Liver (tissue), 8 donors: ENCODE measurements at regions not wholly inside any gene's neighbourhood (a gene's known extent, or its start where the extent isn't known, plus 50 kb on each side); places are given as distances from the start of the nearest gene placed in this dataset.

Source experiments
- DNase-seq: peaks from one replicate; pipeline ENCODE4 v3.0.0-alpha.2; 2017; ENCODE audit warnings: low spot score
- H3K27ac ChIP-seq, 2 donors: one replicate each; pipeline ENCODE4 v1.7.0; 2013; ENCODE audit warnings: inconsistent platforms in 2 of 2, low read length in 2 of 2, control low read depth in 1 of 2, low read depth in 1 of 2, mild to moderate bottlenecking in 1 of 2
- H3K27me3 ChIP-seq, 4 donors: one replicate each; pipeline versions ENCODE4 v1.6.1 to v1.7.0; 2013; ENCODE audit warnings: low read length in 3 of 4, inconsistent platforms in 1 of 4, mild to moderate bottlenecking in 1 of 4, moderate library complexity in 1 of 4; ENCODE audit not compliant: control insufficient read depth in 4 of 4, insufficient read depth in 4 of 4
- H3K36me3 ChIP-seq, 4 donors: one replicate each; pipeline versions ENCODE4 v1.6.1 to v1.7.0; 2013; ENCODE audit warnings: low read length in 3 of 4, mild to moderate bottlenecking in 3 of 4, low read depth in 1 of 4, moderate library complexity in 1 of 4; ENCODE audit not compliant: control insufficient read depth in 4 of 4, insufficient read depth in 3 of 4
- H3K4me1 ChIP-seq, 4 donors: one replicate each; pipeline versions ENCODE4 v1.6.1 to v1.7.0; 2013; ENCODE audit warnings: low read length in 3 of 4, mild to moderate bottlenecking in 3 of 4, moderate library complexity in 1 of 4; ENCODE audit not compliant: control insufficient read depth in 4 of 4, insufficient read depth in 4 of 4
- H3K4me3 ChIP-seq, 3 donors: one replicate each; pipeline versions ENCODE4 v1.6.1 to v1.7.0; 2013; ENCODE audit warnings: low read length in 3 of 3, control low read depth in 1 of 3, low read depth in 1 of 3, mild to moderate bottlenecking in 1 of 3
- H3K9ac ChIP-seq, 2 donors: one replicate each; pipeline ENCODE4 v1.7.0; 2013; ENCODE audit warnings: low read length in 2 of 2, mild to moderate bottlenecking in 2 of 2, moderate library complexity in 2 of 2, control low read depth in 1 of 2, low read depth in 1 of 2
- H3K9me3 ChIP-seq, 4 donors: one replicate each; pipeline versions ENCODE4 v1.6.1 to v1.7.0; 2013; ENCODE audit warnings: low read length in 3 of 4; ENCODE audit not compliant: control insufficient read depth in 4 of 4
- EGR1 ChIP-seq, 2 donors: IDR thresholded peaks; 2 replicates each; pipeline ENCODE4 v1.6.1; 2016 to 2018; ENCODE audit warnings: antibody characterized with exemption in 2 of 2, low read depth in 2 of 2
- FOXA1 ChIP-seq: IDR thresholded peaks from 2 replicates; pipeline ENCODE4 v1.6.1; 2016; ENCODE audit warnings: antibody characterized with exemption
- GABPA ChIP-seq, 2 donors: IDR thresholded peaks in 1 of 2; conservative IDR thresholded peaks in 1 of 2; 2 replicates each; pipeline ENCODE4 v1.6.1; 2016; ENCODE audit warnings: antibody characterized with exemption in 2 of 2, mild to moderate bottlenecking in 1 of 2, moderate library complexity in 1 of 2
- HNF4A ChIP-seq, 2 donors: conservative IDR thresholded peaks; 2 replicates each; pipeline ENCODE4 v1.6.1; 2016; ENCODE audit warnings: antibody characterized with exemption in 2 of 2, mild to moderate bottlenecking in 2 of 2
- HNF4G ChIP-seq: IDR thresholded peaks from 2 replicates; pipeline ENCODE4 v1.6.1; 2016; ENCODE audit warnings: antibody characterized with exemption
- JUND ChIP-seq, 2 donors: IDR thresholded peaks; 2 replicates each; pipeline ENCODE4 v1.6.1; 2016; ENCODE audit warnings: antibody characterized with exemption in 2 of 2
- NR2F2 ChIP-seq: IDR thresholded peaks from 2 replicates; pipeline ENCODE4 v1.6.1; 2016; ENCODE audit warnings: antibody characterized with exemption
- RAD21 ChIP-seq, 2 donors: IDR thresholded peaks; 2 replicates each; pipeline ENCODE4 v1.6.1; 2016; ENCODE audit warnings: antibody characterized with exemption in 2 of 2, mild to moderate bottlenecking in 2 of 2
- RXRA ChIP-seq, 2 donors: IDR thresholded peaks; 2 replicates each; pipeline ENCODE4 v1.6.1; 2017 to 2018; ENCODE audit warnings: antibody characterized with exemption in 2 of 2, mild to moderate bottlenecking in 1 of 2
- SP1 ChIP-seq: IDR thresholded peaks from 2 replicates; pipeline ENCODE4 v1.6.1; 2018; ENCODE audit warnings: antibody characterized with exemption, mild to moderate bottlenecking
- TAF1 ChIP-seq: conservative IDR thresholded peaks from 2 replicates; pipeline ENCODE4 v1.6.1; 2016; ENCODE audit warnings: antibody characterized with exemption, mild to moderate bottlenecking
- YY1 ChIP-seq: IDR thresholded peaks from 2 replicates; pipeline ENCODE4 v1.6.1; 2016; ENCODE audit warnings: antibody characterized with exemption, mild to moderate bottlenecking
- WGBS: extraction: QIAGEN DNeasy Blood & Tissue Kit; methylation state at CpG from one replicate; pipeline ENCODE4 v1.1.7; 2013; 5-methylcytosine and 5-hydroxymethylcytosine counted together
- TF ChIP-seq, protein P1 (sequence below): IDR thresholded peaks from 2 replicates; pipeline ENCODE4 v1.6.1; 2016; ENCODE audit warnings: antibody characterized with exemption
- TF ChIP-seq, protein P2 (sequence below): IDR thresholded peaks from 2 replicates; pipeline ENCODE4 v1.6.1; 2016; ENCODE audit warnings: antibody characterized with exemption
- TF ChIP-seq, protein P3 (sequence below): fragments of 150-350 bp; IDR thresholded peaks from 2 replicates; pipeline ENCODE4 v1.5.1; 2017; ENCODE audit warnings: improper control_type of control experiment, low read depth, low read length; ENCODE audit not compliant: missing input control
- TF ChIP-seq, protein P4 (sequence below): IDR thresholded peaks from 2 replicates; pipeline ENCODE4 v1.6.1; 2016; ENCODE audit warnings: antibody characterized with exemption
- TF ChIP-seq, protein P5 (sequence below): IDR thresholded peaks from 2 replicates; pipeline ENCODE4 v1.6.1; 2016; ENCODE audit warnings: antibody characterized with exemption, mild to moderate bottlenecking
- donor health status: healthy.
- donor health status: healthy.
- donor health status: healthy.
- donor health status: healthy.
- donor health status: healthy.

DNA sequence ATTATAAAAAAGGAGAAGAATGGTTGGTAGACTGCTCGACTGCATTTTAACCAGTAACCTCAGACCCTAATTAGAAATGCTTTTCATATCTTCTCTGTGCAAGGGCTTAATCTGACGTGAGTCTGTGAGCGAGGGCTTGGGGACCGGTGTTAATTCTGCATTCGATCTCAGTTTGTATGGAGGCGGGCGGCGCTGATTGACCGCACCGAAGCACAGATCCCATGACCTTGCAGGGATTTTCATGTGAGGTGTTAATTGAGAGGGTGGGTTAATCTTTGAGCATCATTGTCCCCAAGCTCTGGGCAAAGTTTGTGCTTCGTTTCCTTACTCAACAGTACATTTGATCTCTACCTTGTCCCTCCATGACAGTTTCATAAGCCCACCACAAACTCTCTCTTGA lies 250.9 kb downstream of the NR2F2 start:
- H3K36me3 ChIP-seq, result no peaks in the 10 kb centered on the region
- H3K4me1 ChIP-seq, result no peaks in the 10 kb centered on the region
- no peaks in the 10 kb centered on the region for H3K9me3 ChIP-seq
- TF ChIP-seq, protein P1, sequence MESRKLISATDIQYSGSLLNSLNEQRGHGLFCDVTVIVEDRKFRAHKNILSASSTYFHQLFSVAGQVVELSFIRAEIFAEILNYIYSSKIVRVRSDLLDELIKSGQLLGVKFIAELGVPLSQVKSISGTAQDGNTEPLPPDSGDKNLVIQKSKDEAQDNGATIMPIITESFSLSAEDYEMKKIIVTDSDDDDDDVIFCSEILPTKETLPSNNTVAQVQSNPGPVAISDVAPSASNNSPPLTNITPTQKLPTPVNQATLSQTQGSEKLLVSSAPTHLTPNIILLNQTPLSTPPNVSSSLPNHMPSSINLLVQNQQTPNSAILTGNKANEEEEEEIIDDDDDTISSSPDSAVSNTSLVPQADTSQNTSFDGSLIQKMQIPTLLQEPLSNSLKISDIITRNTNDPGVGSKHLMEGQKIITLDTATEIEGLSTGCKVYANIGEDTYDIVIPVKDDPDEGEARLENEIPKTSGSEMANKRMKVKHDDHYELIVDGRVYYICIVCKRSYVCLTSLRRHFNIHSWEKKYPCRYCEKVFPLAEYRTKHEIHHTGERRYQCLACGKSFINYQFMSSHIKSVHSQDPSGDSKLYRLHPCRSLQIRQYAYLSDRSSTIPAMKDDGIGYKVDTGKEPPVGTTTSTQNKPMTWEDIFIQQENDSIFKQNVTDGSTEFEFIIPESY, result no peak
- TF ChIP-seq HNF4G (no peak), FOXA1 (no peak), GABPA (IDR thresholded peaks at IDR 0.05 in 1 of 2, conservative IDR thresholded peaks at IDR 0.05 in 1 of 2) (no peak), HNF4A (conservative IDR thresholded peaks at IDR 0.05) (no peak), NR2F2 (no peak), EGR1 (IDR thresholded peaks at IDR 0.05; ENCODE audit: low read depth in 2 of 2) (no peak), JUND (IDR thresholded peaks at IDR 0.05) (no peak), SP1 (no peak), TAF1 (no peak), RAD21 (IDR thresholded peaks at IDR 0.05) (no peak), YY1 (no peak)
- TF ChIP-seq, protein P2, sequence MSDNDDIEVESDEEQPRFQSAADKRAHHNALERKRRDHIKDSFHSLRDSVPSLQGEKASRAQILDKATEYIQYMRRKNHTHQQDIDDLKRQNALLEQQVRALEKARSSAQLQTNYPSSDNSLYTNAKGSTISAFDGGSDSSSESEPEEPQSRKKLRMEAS, result no peak
- TF ChIP-seq, protein P3, sequence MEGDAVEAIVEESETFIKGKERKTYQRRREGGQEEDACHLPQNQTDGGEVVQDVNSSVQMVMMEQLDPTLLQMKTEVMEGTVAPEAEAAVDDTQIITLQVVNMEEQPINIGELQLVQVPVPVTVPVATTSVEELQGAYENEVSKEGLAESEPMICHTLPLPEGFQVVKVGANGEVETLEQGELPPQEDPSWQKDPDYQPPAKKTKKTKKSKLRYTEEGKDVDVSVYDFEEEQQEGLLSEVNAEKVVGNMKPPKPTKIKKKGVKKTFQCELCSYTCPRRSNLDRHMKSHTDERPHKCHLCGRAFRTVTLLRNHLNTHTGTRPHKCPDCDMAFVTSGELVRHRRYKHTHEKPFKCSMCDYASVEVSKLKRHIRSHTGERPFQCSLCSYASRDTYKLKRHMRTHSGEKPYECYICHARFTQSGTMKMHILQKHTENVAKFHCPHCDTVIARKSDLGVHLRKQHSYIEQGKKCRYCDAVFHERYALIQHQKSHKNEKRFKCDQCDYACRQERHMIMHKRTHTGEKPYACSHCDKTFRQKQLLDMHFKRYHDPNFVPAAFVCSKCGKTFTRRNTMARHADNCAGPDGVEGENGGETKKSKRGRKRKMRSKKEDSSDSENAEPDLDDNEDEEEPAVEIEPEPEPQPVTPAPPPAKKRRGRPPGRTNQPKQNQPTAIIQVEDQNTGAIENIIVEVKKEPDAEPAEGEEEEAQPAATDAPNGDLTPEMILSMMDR, result no peak
- TF ChIP-seq, protein P4, sequence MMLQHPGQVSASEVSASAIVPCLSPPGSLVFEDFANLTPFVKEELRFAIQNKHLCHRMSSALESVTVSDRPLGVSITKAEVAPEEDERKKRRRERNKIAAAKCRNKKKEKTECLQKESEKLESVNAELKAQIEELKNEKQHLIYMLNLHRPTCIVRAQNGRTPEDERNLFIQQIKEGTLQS, result no peak
- no peaks in the 10 kb centered on the region for H3K27me3 ChIP-seq
- H3K4me3 ChIP-seq, result no peak overlapping the region
- H3K27ac ChIP-seq, result no peak overlapping the region
- DNase-seq, result no peak
- 90% methylated on average over 11 of the region's 11 CpGs for WGBS
- H3K9ac ChIP-seq, result no peak overlapping the region

DNA sequence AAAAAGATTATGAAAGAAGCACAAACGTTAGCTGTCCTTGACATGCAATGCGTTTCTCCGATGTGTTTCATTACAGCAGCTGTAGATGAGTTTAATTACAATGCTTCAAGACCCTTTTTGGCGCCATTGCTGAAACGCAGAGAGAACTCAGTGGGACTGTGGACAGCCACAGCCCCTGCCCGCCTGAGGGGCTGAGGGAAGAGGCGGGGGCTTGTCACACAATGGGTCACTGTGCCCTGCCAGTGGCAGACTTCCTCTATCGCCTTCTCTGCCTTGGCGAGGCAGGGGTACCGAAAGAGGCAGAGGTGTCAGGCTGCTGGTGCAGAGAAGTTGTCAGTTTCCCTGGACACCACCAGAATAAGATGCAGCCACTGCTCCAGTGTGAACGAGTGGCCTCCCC lies 252.0 kb downstream of the NR2F2 start:
- WGBS, result 88% methylated on average over 11 of the region's 11 CpGs
- H3K9ac ChIP-seq, result no peak overlapping the region
- H3K36me3 ChIP-seq, result no peaks in the 10 kb centered on the region
- TF ChIP-seq, protein P1, result no peak
- no peak for TF ChIP-seq RXRA (IDR thresholded peaks at IDR 0.05)
- TF ChIP-seq RAD21 (IDR thresholded peaks at IDR 0.05), result no peak
- TF ChIP-seq NR2F2, result no peak
- TF ChIP-seq EGR1 (IDR thresholded peaks at IDR 0.05; ENCODE audit: low read depth in 2 of 2), result no peak
- TF ChIP-seq, protein P3, result no peak
- no peak for TF ChIP-seq TAF1
- TF ChIP-seq GABPA (IDR thresholded peaks at IDR 0.05 in 1 of 2, conservative IDR thresholded peaks at IDR 0.05 in 1 of 2), result no peak
- TF ChIP-seq, protein P2, result no peak
- no peak for TF ChIP-seq HNF4G
- TF ChIP-seq, protein P5, sequence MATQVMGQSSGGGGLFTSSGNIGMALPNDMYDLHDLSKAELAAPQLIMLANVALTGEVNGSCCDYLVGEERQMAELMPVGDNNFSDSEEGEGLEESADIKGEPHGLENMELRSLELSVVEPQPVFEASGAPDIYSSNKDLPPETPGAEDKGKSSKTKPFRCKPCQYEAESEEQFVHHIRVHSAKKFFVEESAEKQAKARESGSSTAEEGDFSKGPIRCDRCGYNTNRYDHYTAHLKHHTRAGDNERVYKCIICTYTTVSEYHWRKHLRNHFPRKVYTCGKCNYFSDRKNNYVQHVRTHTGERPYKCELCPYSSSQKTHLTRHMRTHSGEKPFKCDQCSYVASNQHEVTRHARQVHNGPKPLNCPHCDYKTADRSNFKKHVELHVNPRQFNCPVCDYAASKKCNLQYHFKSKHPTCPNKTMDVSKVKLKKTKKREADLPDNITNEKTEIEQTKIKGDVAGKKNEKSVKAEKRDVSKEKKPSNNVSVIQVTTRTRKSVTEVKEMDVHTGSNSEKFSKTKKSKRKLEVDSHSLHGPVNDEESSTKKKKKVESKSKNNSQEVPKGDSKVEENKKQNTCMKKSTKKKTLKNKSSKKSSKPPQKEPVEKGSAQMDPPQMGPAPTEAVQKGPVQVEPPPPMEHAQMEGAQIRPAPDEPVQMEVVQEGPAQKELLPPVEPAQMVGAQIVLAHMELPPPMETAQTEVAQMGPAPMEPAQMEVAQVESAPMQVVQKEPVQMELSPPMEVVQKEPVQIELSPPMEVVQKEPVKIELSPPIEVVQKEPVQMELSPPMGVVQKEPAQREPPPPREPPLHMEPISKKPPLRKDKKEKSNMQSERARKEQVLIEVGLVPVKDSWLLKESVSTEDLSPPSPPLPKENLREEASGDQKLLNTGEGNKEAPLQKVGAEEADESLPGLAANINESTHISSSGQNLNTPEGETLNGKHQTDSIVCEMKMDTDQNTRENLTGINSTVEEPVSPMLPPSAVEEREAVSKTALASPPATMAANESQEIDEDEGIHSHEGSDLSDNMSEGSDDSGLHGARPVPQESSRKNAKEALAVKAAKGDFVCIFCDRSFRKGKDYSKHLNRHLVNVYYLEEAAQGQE, result no peak
- TF ChIP-seq SP1, result no peak
- TF ChIP-seq, protein P4, result no peak
- H3K27ac ChIP-seq, result no peak overlapping the region
- no peaks in the 10 kb centered on the region for H3K9me3 ChIP-seq
- no peaks in the 10 kb centered on the region for H3K27me3 ChIP-seq
- H3K4me3 ChIP-seq, result no peak overlapping the region
- no peak for DNase-seq
- no peaks in the 10 kb centered on the region for H3K4me1 ChIP-seq
